Motor neuron (in vitro differentiated cells): ENCODE measurements at regions not wholly inside any gene's neighbourhood (a gene's known extent, or its start where the extent isn't known, plus 50 kb on each side); places are given as distances from the start of the nearest gene placed in this dataset.
"Not testable (repeated sequence)": the region's sequence is repeated elsewhere in the genome, so short reads cannot be mapped to it uniquely, and the experiment has no call there.

ENCODE experiments used
- ATAC-seq, 8 experiments: fragments of 200-7000 bp; cut with Tn5 transposase; replicated peaks in 6 of 8; 2 replicates each; pipeline ENCODE4 v1.8.0; 2021; ENCODE audit warnings: mild to moderate bottlenecking in 8 of 8, moderate library complexity in 8 of 8
- H3K27ac ChIP-seq, 2 donors: fragments of 250-450 bp; sonication (Bioruptor Pico); 2 replicates each; pipeline ENCODE4 v1.9.0; 2021; ENCODE audit warnings: antibody characterized with exemption in 2 of 2, mild to moderate bottlenecking in 2 of 2, moderate library complexity in 1 of 2
- H3K4me1 ChIP-seq, 2 donors: fragments of 250-450 bp; sonication (Bioruptor Pico); replicated peaks in 1 of 2; 2 replicates each; pipeline ENCODE4 v1.6.1; 2021; ENCODE audit warnings: antibody characterized with exemption in 2 of 2, mild to moderate bottlenecking in 2 of 2, moderate library complexity in 1 of 2
- H3K4me3 ChIP-seq, 5 donors: fragments of 250-450 bp; sonication (Bioruptor Pico); 2 replicates each; pipeline ENCODE4 v1.9.0; 2021; ENCODE audit warnings: antibody characterized with exemption in 5 of 5, mild to moderate bottlenecking in 5 of 5, moderate library complexity in 4 of 5
- WGBS, 10 experiments: fragments of 450-650 bp; shearing (Covaris generic); methylation state at CpG; one replicate each; pipeline ENCODE4 v1.0.0; 2022; 5-methylcytosine and 5-hydroxymethylcytosine counted together
- in situ Hi-C, 9 experiments: fragments of 400-800 bp; cut with MboI; loops; one replicate each; pipeline ENCODE4 v1.15.0; 2021; ENCODE audit warnings: low sequenced_read_pairs in 9 of 9, low pct_unique_long_range_greater_than_20kb in 2 of 9; ENCODE audit not compliant: unreplicated experiment in 9 of 9

GRCh38 chr12:114555451-114555850 is 128.5 kb downstream of the TBX3 start:
- H3K27ac ChIP-seq, result no peak overlapping the region
- H3K4me3 ChIP-seq, result no peak overlapping the region
- H3K4me1 ChIP-seq, result no peaks in the 10 kb centered on the region
- in situ Hi-C loops, result no loop called here
- 50 to 86% (median 77%) methylated on average over 1 to 2 of the region's 2 CpGs; no CpG with 5 or more reads in 3 of the 10 experiments for WGBS, 10 experiments
- ATAC-seq, result no peak

- in situ Hi-C loops, result no loop called here
- H3K4me3 ChIP-seq, result no peak overlapping the region
- no peak overlapping the region for H3K27ac ChIP-seq
- WGBS, 10 experiments, result 80% methylated on average over 1 of the region's 1 CpG; no CpG with 5 or more reads in 9 of the 10 experiments
- peaks cover 0 to 2% of the 10 kb centered on the region in 2 donors for H3K4me1 ChIP-seq
- ATAC-seq, result peak in 1 of 8 experiments; percentile 32
Measured at GRCh38 chr12:114547636-114548035, 136.3 kb downstream of the TBX3 start.

- no peak for ATAC-seq
- Histone ChIP-seq H3K27ac (no peak overlapping the region), H3K4me1 (no peaks in the 10 kb centered on the region), H3K4me3 (no peak overlapping the region)
- WGBS, 10 experiments, result 0 to 83% (median 60%) methylated on average over 2 to 7 of the region's 7 CpGs
- in situ Hi-C loops, result no loop called here
Measured at GRCh38 chr12:114530417-114530816, 124.5 kb upstream of the TBX5 start.

GRCh38 chr12:114529966-114530365 is 124.0 kb upstream of the TBX5 start:
- WGBS, 10 experiments, result 0 to 88% (median 30%) methylated on average over 1 to 2 of the region's 2 CpGs; no CpG with 5 or more reads in 1 of the 10 experiments
- Histone ChIP-seq H3K4me1 (no peaks in the 10 kb centered on the region), H3K4me3 (no peak overlapping the region), H3K27ac (no peak overlapping the region)
- in situ Hi-C loops, result no loop called here
- peak in 1 of 8 experiments; percentile 73 for ATAC-seq

- no peak for ATAC-seq
- in situ Hi-C loops, result no loop called here
- Histone ChIP-seq H3K27ac (no peak overlapping the region), H3K4me3 (no peak overlapping the region), H3K4me1 (no peaks in the 10 kb centered on the region)
- WGBS, 10 experiments, result 0 to 78% (median 38%) methylated on average over 1 to 3 of the region's 3 CpGs; no CpG with 5 or more reads in 2 of the 10 experiments
Measured at GRCh38 chr12:114528766-114529165, 122.8 kb upstream of the TBX5 start.

- H3K4me3 ChIP-seq, H3K4me1 ChIP-seq, ATAC-seq, H3K27ac ChIP-seq: not testable (repeated sequence)
- WGBS, 10 experiments, result 0 to 83% (median 60%) methylated on average over 1 of the region's 2 CpGs; no CpG with 5 or more reads in 3 of the 10 experiments
- in situ Hi-C loops, result loop anchor here in 3 of 9 experiments (25.0 kb wide), 2 partner anchors 359 to 534 kb away; no protein-coding TSS in a partner anchor
Measured at GRCh38 chr12:114521160-114521559, 115.2 kb upstream of the TBX5 start.

GRCh38 chr12:114512351-114512750 is 106.4 kb upstream of the TBX5 start:
- H3K4me1 ChIP-seq, result no peaks in the 10 kb centered on the region
- no peak overlapping the region for H3K27ac ChIP-seq
- no peak overlapping the region for H3K4me3 ChIP-seq
- in situ Hi-C loops, result loop anchor here in 4 of 9 experiments (10.0 to 25.0 kb wide), 3 partner anchors 350 to 528 kb away; no protein-coding TSS in a partner anchor
- ATAC-seq, result no peak
- WGBS, 10 experiments, result 60 to 100% (median 75%) methylated on average over 1 to 3 of the region's 3 CpGs; no CpG with 5 or more reads in 3 of the 10 experiments

- in situ Hi-C loops, result loop anchor here in 3 of 9 experiments (25.0 kb wide), 2 partner anchors 346 to 521 kb away; no protein-coding TSS in a partner anchor
- 30 to 100% (median 44%) methylated on average over 1 to 8 of the region's 8 CpGs for WGBS, 10 experiments
- Histone ChIP-seq H3K27ac (no peak overlapping the region), H3K4me3 (no peak overlapping the region), H3K4me1 (no peaks in the 10 kb centered on the region)
- ATAC-seq, result peak in 5 of 8 experiments; percentile 23 to 91 (median 82)
Measured at GRCh38 chr12:114508529-114509129, 102.7 kb upstream of the TBX5 start.

- in situ Hi-C loops, result loop anchor here in 3 of 9 experiments (25.0 kb wide), 2 partner anchors 344 to 519 kb away; no protein-coding TSS in a partner anchor
- 18 to 87% (median 71%) methylated on average over 1 to 6 of the region's 6 CpGs; no CpG with 5 or more reads in 2 of the 10 experiments for WGBS, 10 experiments
- Histone ChIP-seq H3K27ac (no peak overlapping the region), H3K4me3 (no peak overlapping the region), H3K4me1 (no peaks in the 10 kb centered on the region)
- no peak for ATAC-seq
Measured at GRCh38 chr12:114506651-114507050, 100.7 kb upstream of the TBX5 start.

- in situ Hi-C loops, result loop anchor here in 3 of 9 experiments (25.0 kb wide), 2 partner anchors 342 to 517 kb away; no protein-coding TSS in a partner anchor
Measured at GRCh38 chr12:114504311-114504710, 98.4 kb upstream of the TBX5 start.

GRCh38 chr12:114501474-114501807 is 95.5 kb upstream of the TBX5 start:
- WGBS, 10 experiments, result 0 to 100% (median 38%) methylated on average over 1 to 5 of the region's 7 CpGs; no CpG with 5 or more reads in 1 of the 10 experiments
- ATAC-seq, result no peak
- in situ Hi-C loops, result loop anchor here in 3 of 9 experiments (25.0 kb wide), 2 partner anchors 339 to 514 kb away; no protein-coding TSS in a partner anchor
- Histone ChIP-seq H3K4me1 (peaks cover 0 to 2% of the 10 kb centered on the region in 2 donors), H3K4me3 (no peak overlapping the region), H3K27ac (no peak overlapping the region)

More at GRCh38 chr12:114504311-114504710, 98.4 kb upstream of the TBX5 start:
- no peak overlapping the region for H3K27ac ChIP-seq
- no peak overlapping the region for H3K4me3 ChIP-seq
- no peak for ATAC-seq
- H3K4me1 ChIP-seq, result peaks cover 0 to 2% of the 10 kb centered on the region in 2 donors
- WGBS, 10 experiments, result 0 to 80% (median 71%) methylated on average over 1 to 3 of the region's 3 CpGs; no CpG with 5 or more reads in 5 of the 10 experiments

- no peak overlapping the region for H3K4me3 ChIP-seq
- 0 to 43% (median 21%) methylated on average over 1 to 15 of the region's 20 CpGs; no CpG with 5 or more reads in 4 of the 10 experiments for WGBS, 10 experiments
- ATAC-seq, result peak in 1 of 8 experiments; percentile 57
- H3K4me1 ChIP-seq, result peaks cover 0 to 2% of the 10 kb centered on the region in 2 donors
- in situ Hi-C loops, result loop anchor here in 3 of 9 experiments (25.0 kb wide), 2 partner anchors 339 to 514 kb away; no protein-coding TSS in a partner anchor
- H3K27ac ChIP-seq, result no peak overlapping the region
Measured at GRCh38 chr12:114500775-114501473, 95.0 kb upstream of the TBX5 start.

- H3K4me1 ChIP-seq, result peaks cover 0 to 2% of the 10 kb centered on the region in 2 donors
- WGBS, 10 experiments, result 0 to 71% (median 44%) methylated on average over 1 to 2 of the region's 2 CpGs; no CpG with 5 or more reads in 2 of the 10 experiments
- H3K27ac ChIP-seq, result no peak overlapping the region
- in situ Hi-C loops, result loop anchor here in 3 of 9 experiments (25.0 kb wide), 2 partner anchors 338 to 513 kb away; no protein-coding TSS in a partner anchor
- H3K4me3 ChIP-seq, result no peak overlapping the region
- ATAC-seq, result no peak
Measured at GRCh38 chr12:114500131-114500530, 94.2 kb upstream of the TBX5 start.
